ENCODE measurements at regions not wholly inside any gene's neighbourhood (a gene's known extent, or its start where the extent isn't known, plus 50 kb on each side); places are given as distances from the start of the nearest gene placed in this dataset.

DNA sequence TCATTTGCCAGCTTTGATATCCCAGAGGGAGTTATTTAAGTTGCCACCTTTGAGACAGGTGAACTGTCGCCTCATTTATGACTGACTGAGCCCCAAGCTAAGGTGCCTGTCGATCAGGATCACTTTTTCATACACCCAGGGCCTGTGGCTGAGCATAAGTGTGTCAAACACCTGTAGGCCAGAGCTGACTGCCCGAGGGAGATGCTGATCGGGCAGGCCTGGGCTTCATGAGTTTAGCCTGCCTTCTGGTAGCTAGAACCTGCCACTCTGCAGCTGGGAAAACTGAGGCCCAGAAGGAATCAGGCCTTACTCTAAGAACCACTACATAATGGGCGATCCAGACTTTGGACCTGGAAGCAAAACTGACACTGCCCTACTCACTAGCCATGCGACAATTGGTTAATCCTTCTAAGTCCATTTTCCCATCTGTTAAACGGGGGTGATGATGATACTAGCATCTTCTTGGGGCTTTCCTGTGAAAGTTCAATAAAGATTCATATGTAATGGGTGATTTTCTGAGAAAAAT, 188.7 kb upstream of the GLI2 start:
- Histone ChIP-seq H3K4me1 (no peaks in the 10 kb centered on the region), H3K27me3 (ENCODE audit: low read depth) (no peaks in the 10 kb centered on the region), H3K4me3 (no peak overlapping the region), H3K9me3 (no peaks in the 10 kb centered on the region), H3K36me3 (replicated peaks) (no peaks in the 10 kb centered on the region)
- in situ Hi-C loops (cut with MboI; ENCODE audit: low sequenced_read_pairs) = no loop called here
- DNase-seq (ENCODE audit: low spot score in 2 of 2) = no peak

GRCh38 chr2:120547662-120548061, 188.0 kb upstream of the GLI2 start:
- Histone ChIP-seq H3K36me3 (replicated peaks) (no peaks in the 10 kb centered on the region), H3K27me3 (ENCODE audit: low read depth) (no peaks in the 10 kb centered on the region), H3K9me3 (no peaks in the 10 kb centered on the region), H3K4me1 (no peaks in the 10 kb centered on the region; the same call in 1 of the 2 replicates), H3K4me3 (no peak overlapping the region)
- in situ Hi-C loops (cut with MboI; ENCODE audit: low sequenced_read_pairs) = no loop called here
- DNase-seq (ENCODE audit: low spot score in 2 of 2) = no peak

GRCh38 chr2:120548627-120549608, 186.8 kb upstream of the GLI2 start:
- no peak for DNase-seq (ENCODE audit: low spot score in 2 of 2)
- in situ Hi-C loops (cut with MboI; ENCODE audit: low sequenced_read_pairs) = no loop called here
- Histone ChIP-seq H3K27me3 (ENCODE audit: low read depth) (no peaks in the 10 kb centered on the region), H3K9me3 (no peaks in the 10 kb centered on the region), H3K4me1 (no peaks in the 10 kb centered on the region; the same call in 1 of the 2 replicates), H3K36me3 (replicated peaks) (no peaks in the 10 kb centered on the region), H3K4me3 (no peak overlapping the region)

- H3K27me3 ChIP-seq (ENCODE audit: low read depth) = no peaks in the 10 kb centered on the region
- H3K4me3 ChIP-seq = no peak overlapping the region
- no peaks in the 10 kb centered on the region; the same call in 1 of the 2 replicates for H3K4me1 ChIP-seq
- H3K36me3 ChIP-seq (replicated peaks) = no peaks in the 10 kb centered on the region
- no peaks in the 10 kb centered on the region for H3K9me3 ChIP-seq
- DNase-seq (ENCODE audit: low spot score in 2 of 2) = no peak
- in situ Hi-C loops (cut with MboI; ENCODE audit: low sequenced_read_pairs) = no loop called here
These were observed 185.8 kb upstream of the GLI2 start for GRCh38 chr2:120549841-120550240.

- in situ Hi-C loops (cut with MboI; ENCODE audit: low sequenced_read_pairs) = no loop called here
- Histone ChIP-seq H3K9me3 (no peaks in the 10 kb centered on the region), H3K27me3 (ENCODE audit: low read depth) (no peaks in the 10 kb centered on the region), H3K4me3 (no peak overlapping the region), H3K36me3 (replicated peaks) (no peaks in the 10 kb centered on the region), H3K4me1 (no peaks in the 10 kb centered on the region; the same call in 1 of the 2 replicates)
- DNase-seq (ENCODE audit: low spot score in 2 of 2) = no peak
These were observed 185.4 kb upstream of the GLI2 start for GRCh38 chr2:120550282-120550681.

DNA sequence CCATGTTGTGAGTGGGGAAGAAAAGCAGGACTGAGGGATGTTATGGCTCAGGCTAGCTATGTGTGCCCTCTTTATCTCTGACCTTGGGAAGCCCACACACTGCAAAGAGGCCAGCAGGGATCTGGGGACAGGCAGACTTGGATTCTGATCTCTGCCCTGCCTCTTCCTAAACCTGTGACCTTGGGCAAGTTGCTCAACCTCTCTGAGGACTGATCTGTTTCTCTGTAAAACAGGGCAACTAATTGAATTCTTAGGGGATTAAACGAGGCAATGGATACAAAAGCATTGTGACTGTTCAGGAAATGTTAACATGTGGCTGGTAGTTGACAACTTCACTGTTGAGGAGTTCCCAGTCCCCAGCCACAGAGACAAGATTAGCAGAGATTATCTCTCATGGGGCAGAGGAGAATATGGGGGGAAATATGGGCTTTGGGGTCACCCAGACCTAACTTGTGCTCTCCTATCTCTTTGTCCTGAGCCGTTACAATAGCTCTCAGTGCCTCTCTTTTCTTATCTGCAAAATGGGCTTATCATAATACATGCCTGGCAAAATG, 184.7 kb upstream of the GLI2 start:
- no peak overlapping the region for H3K4me3 ChIP-seq
- in situ Hi-C loops (cut with MboI; ENCODE audit: low sequenced_read_pairs) = no loop called here
- no peak for DNase-seq (ENCODE audit: low spot score in 2 of 2)
- H3K9me3 ChIP-seq = no peaks in the 10 kb centered on the region
- H3K36me3 ChIP-seq (replicated peaks) = no peaks in the 10 kb centered on the region
- H3K27me3 ChIP-seq (ENCODE audit: low read depth) = no peaks in the 10 kb centered on the region
- no peaks in the 10 kb centered on the region; the same call in 1 of the 2 replicates for H3K4me1 ChIP-seq

DNA sequence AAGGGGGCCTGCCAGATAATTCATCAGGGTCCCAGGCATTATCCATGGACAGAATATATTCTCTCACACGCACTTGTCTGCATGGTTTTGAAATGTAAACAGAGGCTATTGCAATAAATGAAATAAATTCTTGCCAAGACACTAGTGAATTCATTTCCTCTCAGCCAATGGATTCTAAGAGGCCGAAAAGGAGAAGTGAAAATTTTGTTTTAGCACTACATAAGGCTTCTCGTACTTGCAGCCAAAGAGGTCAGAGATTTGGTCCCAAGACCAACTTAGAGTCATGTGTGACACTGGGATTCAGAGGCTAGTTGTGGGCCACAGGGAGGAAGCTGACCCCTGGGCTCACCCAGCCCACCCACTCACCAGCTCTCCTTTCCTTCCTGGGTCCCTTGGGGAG, 184.1 kb upstream of the GLI2 start:
- no peaks in the 10 kb centered on the region for H3K36me3 ChIP-seq (replicated peaks)
- no peaks in the 10 kb centered on the region for H3K9me3 ChIP-seq
- no peaks in the 10 kb centered on the region; the same call in 1 of the 2 replicates for H3K4me1 ChIP-seq
- DNase-seq (ENCODE audit: low spot score in 2 of 2) = no peak
- no peaks in the 10 kb centered on the region for H3K27me3 ChIP-seq (ENCODE audit: low read depth)
- no peak overlapping the region for H3K4me3 ChIP-seq
- in situ Hi-C loops (cut with MboI; ENCODE audit: low sequenced_read_pairs) = no loop called here

GRCh38 chr2:120552079-120552478, 183.6 kb upstream of the GLI2 start:
- H3K27me3 ChIP-seq (ENCODE audit: low read depth) = no peaks in the 10 kb centered on the region
- H3K4me1 ChIP-seq = no peaks in the 10 kb centered on the region; the same call in 1 of the 2 replicates
- H3K4me3 ChIP-seq = no peak overlapping the region
- no peak for DNase-seq (ENCODE audit: low spot score in 2 of 2)
- H3K9me3 ChIP-seq = no peaks in the 10 kb centered on the region
- in situ Hi-C loops (cut with MboI; ENCODE audit: low sequenced_read_pairs) = no loop called here
- no peaks in the 10 kb centered on the region for H3K36me3 ChIP-seq (replicated peaks)

- no peaks in the 10 kb centered on the region; the same call in 1 of the 2 replicates for H3K4me1 ChIP-seq
- in situ Hi-C loops (cut with MboI; ENCODE audit: low sequenced_read_pairs) = no loop called here
- no peaks in the 10 kb centered on the region for H3K27me3 ChIP-seq (ENCODE audit: low read depth)
- H3K9me3 ChIP-seq = no peaks in the 10 kb centered on the region
- no peak overlapping the region for H3K4me3 ChIP-seq
- no peaks in the 10 kb centered on the region for H3K36me3 ChIP-seq (replicated peaks)
- peak; percentile 68 to 90 for DNase-seq (ENCODE audit: low spot score in 2 of 2)
These were observed 182.7 kb upstream of the GLI2 start for GRCh38 chr2:120552800-120553481.

DNA sequence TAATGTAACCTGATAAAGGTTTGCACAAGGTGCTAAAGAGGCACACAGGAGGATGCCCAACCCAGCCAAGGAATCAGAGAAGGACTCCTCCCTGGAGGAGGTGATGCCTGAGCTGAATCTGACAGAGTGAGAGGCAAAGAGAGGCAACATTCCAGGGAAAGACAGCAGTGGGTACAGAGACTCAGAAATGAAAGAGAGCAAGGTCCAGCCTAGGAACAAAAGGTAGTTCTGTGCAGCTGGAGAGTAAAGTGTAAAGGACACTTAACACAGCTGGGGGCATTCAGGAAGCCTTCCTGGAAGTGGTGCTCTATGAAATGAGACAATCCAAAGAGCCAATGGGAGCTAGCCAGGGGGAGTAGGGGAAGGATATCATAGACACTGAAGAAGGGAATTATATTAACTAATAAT, 181.0 kb upstream of the GLI2 start:
- Histone ChIP-seq H3K27me3 (ENCODE audit: low read depth) (no peaks in the 10 kb centered on the region), H3K9me3 (no peaks in the 10 kb centered on the region), H3K36me3 (replicated peaks) (no peaks in the 10 kb centered on the region), H3K4me3 (no peak overlapping the region), H3K4me1 (no peaks in the 10 kb centered on the region; the same call in 1 of the 2 replicates)
- DNase-seq (ENCODE audit: low spot score in 2 of 2) = no peak
- in situ Hi-C loops (cut with MboI; ENCODE audit: low sequenced_read_pairs) = no loop called here

DNA sequence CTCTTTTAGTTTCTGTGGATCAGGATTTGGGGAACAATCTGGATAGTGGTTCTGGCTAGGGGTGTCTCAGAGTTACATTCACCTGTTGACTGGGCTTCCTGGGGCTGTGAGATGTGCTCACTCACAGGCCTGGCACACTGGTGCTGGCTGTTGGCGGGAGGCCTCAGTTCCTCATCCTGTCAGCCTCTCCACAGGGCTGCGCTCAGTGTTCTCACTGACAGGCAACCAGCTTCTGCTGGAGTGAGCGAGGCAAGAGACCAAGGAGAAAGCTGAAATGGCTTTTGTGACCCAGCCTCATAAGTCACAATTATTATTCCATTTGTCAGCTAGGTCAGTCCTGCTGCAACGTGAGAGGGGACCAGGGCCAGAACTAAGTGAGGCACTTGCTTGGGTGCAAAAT, 180.6 kb upstream of the GLI2 start:
- Histone ChIP-seq H3K36me3 (replicated peaks) (no peaks in the 10 kb centered on the region), H3K9me3 (no peaks in the 10 kb centered on the region), H3K27me3 (ENCODE audit: low read depth) (no peaks in the 10 kb centered on the region), H3K4me1 (no peaks in the 10 kb centered on the region; the same call in 1 of the 2 replicates), H3K4me3 (no peak overlapping the region)
- DNase-seq (ENCODE audit: low spot score in 2 of 2) = no peak
- in situ Hi-C loops (cut with MboI; ENCODE audit: low sequenced_read_pairs) = no loop called here

- Histone ChIP-seq H3K36me3 (replicated peaks) (no peaks in the 10 kb centered on the region), H3K27me3 (ENCODE audit: low read depth) (no peaks in the 10 kb centered on the region), H3K4me3 (no peak overlapping the region), H3K4me1 (no peaks in the 10 kb centered on the region; the same call in 1 of the 2 replicates), H3K9me3 (no peaks in the 10 kb centered on the region)
- no peak for DNase-seq (ENCODE audit: low spot score in 2 of 2)
- in situ Hi-C loops (cut with MboI; ENCODE audit: low sequenced_read_pairs) = no loop called here
These were observed 178.8 kb upstream of the GLI2 start for GRCh38 chr2:120556911-120557310.

DNA sequence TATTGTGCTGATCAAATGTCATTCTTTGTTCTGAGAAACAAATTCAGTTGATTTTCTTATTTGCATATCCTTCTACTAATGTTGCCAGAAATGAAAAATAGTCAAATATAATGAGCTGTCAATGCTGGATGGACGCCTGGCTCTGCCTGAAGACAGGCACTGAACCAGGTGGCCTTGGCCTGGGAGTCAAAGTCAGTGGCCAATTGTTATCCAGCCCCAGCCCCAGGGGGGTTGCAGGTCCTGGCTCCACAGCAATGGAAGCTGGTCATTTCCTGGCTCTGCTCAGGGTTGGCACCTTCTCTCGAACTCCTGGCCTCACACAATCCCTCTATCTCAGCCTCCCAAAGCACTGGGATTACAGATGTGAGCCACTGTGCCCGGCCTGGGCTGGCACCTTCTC, 176.8 kb upstream of the GLI2 start:
- no peak for DNase-seq (ENCODE audit: low spot score in 2 of 2)
- in situ Hi-C loops (cut with MboI; ENCODE audit: low sequenced_read_pairs) = no loop called here
- H3K36me3 ChIP-seq (replicated peaks) = no peaks in the 10 kb centered on the region

More for the DNA sequence above, 176.8 kb upstream of the GLI2 start:
- H3K9me3 ChIP-seq = no peaks in the 10 kb centered on the region
- no peak overlapping the region for H3K4me3 ChIP-seq
- H3K27me3 ChIP-seq (ENCODE audit: low read depth) = no peaks in the 10 kb centered on the region
- no peaks in the 10 kb centered on the region for H3K4me1 ChIP-seq
